ENCODE measurements at regions not wholly inside any gene's neighbourhood (a gene's known extent, or its start where the extent isn't known, plus 50 kb on each side); places are given as distances from the start of the nearest gene placed in this dataset.

DNA sequence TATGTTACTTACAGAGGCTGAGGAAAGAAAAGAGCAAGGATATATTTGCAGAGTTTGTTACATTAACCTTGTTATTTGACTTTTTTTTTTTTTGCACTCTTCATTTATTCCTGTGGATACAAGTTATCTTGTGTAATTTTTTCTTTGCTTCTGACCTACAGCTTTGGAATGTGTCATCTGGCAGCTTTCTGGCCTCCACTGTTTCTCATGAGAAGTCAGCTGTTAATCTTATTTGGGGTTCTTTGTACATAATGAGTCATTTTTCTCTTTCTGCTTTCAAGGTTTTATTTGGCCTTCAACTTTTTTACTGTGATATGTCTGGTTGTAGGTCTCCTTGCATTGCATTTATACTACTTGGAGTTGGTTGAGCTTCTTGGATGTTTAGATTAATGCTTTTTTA, 333.4 kb downstream of the SMOC2 start:
- TF ChIP-seq CTCF (IDR thresholded peaks at IDR 0.05) (no peak), POLR2A (IDR thresholded peaks at IDR 0.05) (no peak)

Measured in tibial nerve (tissue), 3 donors.